CD4-positive, alpha-beta T cell (primary cell): ENCODE measurements at regions not wholly inside any gene's neighbourhood (a gene's known extent, or its start where the extent isn't known, plus 50 kb on each side); places are given as distances from the start of the nearest gene placed in this dataset.

Experiments
- ATAC-seq: fragments of 200-7000 bp; cut with Tn5 transposase; one replicate; pipeline ENCODE4 v1.10.0; 2022; ENCODE audit warnings: mild to moderate bottlenecking; ENCODE audit not compliant: poor library complexity
- CTCF ChIA-PET: fragments of 350-600 bp; sonication (Branson Sonifier 250); formaldehyde crosslinking; loops from one replicate; lab custom pipeline; 2021; ENCODE audit warnings: antibody characterized with exemption, inconsistent platforms; lab: Charles Lee
- POLR2A ChIA-PET: fragments of 350-600 bp; sonication (Branson Sonifier 250); formaldehyde crosslinking; loops from one replicate; lab custom pipeline; 2021; ENCODE audit warnings: antibody characterized with exemption, inconsistent platforms; lab: Charles Lee
- DNase-seq, 14 experiments: peaks; one replicate each; pipeline ENCODE4 v3.0.0-alpha.2; 2013 to 2020; ENCODE audit warnings: mixed read lengths in 2 of 14
- H3K27ac ChIP-seq, 2 donors: one replicate each; pipeline versions ENCODE4 v1.5.1 to v1.7.0; 2013; ENCODE audit warnings: low read length in 2 of 2, low read depth in 1 of 2, mild to moderate bottlenecking in 1 of 2
- H3K27me3 ChIP-seq, 2 experiments: 1 replicate in 1 of 2; 2 replicates in 1 of 2; pipeline versions ENCODE4 v1.6.1 to v1.7.0; 2013; ENCODE audit warnings: low read length in 2 of 2, control low read depth in 1 of 2, mild to moderate bottlenecking in 1 of 2, moderate library complexity in 1 of 2; ENCODE audit not compliant: insufficient read depth in 2 of 2, control insufficient read depth in 1 of 2
- H3K36me3 ChIP-seq: one replicate; pipeline ENCODE4 v1.6.1; 2013; ENCODE audit warnings: low read length, control low read depth; ENCODE audit not compliant: insufficient read depth
- H3K4me1 ChIP-seq: one replicate; pipeline ENCODE4 v1.6.1; 2013; ENCODE audit warnings: low read length, control low read depth; ENCODE audit not compliant: insufficient read depth
- H3K4me3 ChIP-seq: one replicate; pipeline ENCODE4 v1.5.1; 2013; ENCODE audit warnings: mild to moderate bottlenecking, low read length, moderate library complexity
- H3K9me3 ChIP-seq, 2 experiments: 1 replicate in 1 of 2; 2 replicates in 1 of 2; pipeline versions ENCODE4 v1.6.1 to v1.7.0; 2013; ENCODE audit warnings: low read length in 2 of 2, mild to moderate bottlenecking in 2 of 2, control low read depth in 1 of 2, moderate library complexity in 1 of 2; ENCODE audit not compliant: control insufficient read depth in 1 of 2, insufficient read depth in 1 of 2
- H3K27ac Mint-ChIP-seq: one replicate; pipeline ENCODE4 v1.8.0; 2020; ENCODE audit warnings: mixed read lengths
- H3K27me3 Mint-ChIP-seq: one replicate; pipeline ENCODE4 v1.8.0; 2021; ENCODE audit warnings: mixed read lengths
- H3K36me3 Mint-ChIP-seq: one replicate; pipeline ENCODE4 v1.8.0; 2021; ENCODE audit warnings: low read depth, mixed read lengths
- H3K4me1 Mint-ChIP-seq: one replicate; pipeline ENCODE4 v1.8.0; 2021; ENCODE audit warnings: low read depth, mixed read lengths
- H3K4me3 Mint-ChIP-seq: one replicate; pipeline ENCODE4 v1.8.0; 2020; ENCODE audit warnings: mild to moderate bottlenecking, mixed read lengths
- H3K9me3 Mint-ChIP-seq: one replicate; pipeline ENCODE4 v1.8.0; 2020; ENCODE audit warnings: mixed read lengths
- CTCF ChIP-seq: fragments of 200-600 bp; IDR thresholded peaks from one replicate; pipeline ENCODE4 v1.8.0; 2022; ENCODE audit warnings: antibody characterized with exemption, mild to moderate bottlenecking
- intact Hi-C, 2 experiments: fragments of 100-400 bp; cut with DNase I in 1 of 2; cut with micrococcal nuclease in 1 of 2; formaldehyde crosslinking; loops; one replicate each; pipeline versions ENCODE4 v1.15.1 to v1.9.0; 2023 to 2025; cut with DNase I, micrococcal nuclease

GRCh38 chr4:8793571-8794160 lies 78.0 kb downstream of the HMX1 start:
- Mint-ChIP-seq H3K27me3 (no peaks in the 10 kb centered on the region), H3K4me3 (no peak overlapping the region), H3K4me1 (no peaks in the 10 kb centered on the region), H3K36me3 (no peaks in the 10 kb centered on the region), H3K27ac (no peak overlapping the region), H3K9me3 (no peaks in the 10 kb centered on the region)
- no peak for DNase-seq
- Histone ChIP-seq H3K9me3 (peaks cover 0 to 31% of the 10 kb centered on the region in 2 experiments), H3K4me3 (no peak overlapping the region), H3K4me1 (no peaks in the 10 kb centered on the region), H3K36me3 (no peaks in the 10 kb centered on the region), H3K27me3 (no peaks in the 10 kb centered on the region), H3K27ac (no peak overlapping the region)
- intact Hi-C loops = no loop called here
- ChIA-PET POLR2A (no interaction called here), CTCF (no interaction called here)
- no peak for TF ChIP-seq CTCF
- ATAC-seq = no peak

GRCh38 chr4:8792491-8792890 lies 79.1 kb downstream of the HMX1 start:
- POLR2A ChIA-PET = no interaction called here
- no peak for TF ChIP-seq CTCF
- no peak overlapping the region for H3K4me3 Mint-ChIP-seq

GRCh38 chr4:8791609-8792008 lies 80.0 kb downstream of the HMX1 start:
- no peak for TF ChIP-seq CTCF
- no peak overlapping the region for H3K27ac ChIP-seq
- Mint-ChIP-seq H3K9me3 (no peaks in the 10 kb centered on the region), H3K27ac (no peak overlapping the region), H3K27me3 (no peaks in the 10 kb centered on the region), H3K36me3 (no peaks in the 10 kb centered on the region), H3K4me1 (no peaks in the 10 kb centered on the region), H3K4me3 (no peak overlapping the region)
- H3K9me3 ChIP-seq = peaks cover 0 to 31% of the 10 kb centered on the region in 2 experiments
- POLR2A ChIA-PET = no interaction called here
- H3K4me1 ChIP-seq = no peaks in the 10 kb centered on the region
- intact Hi-C loops = no loop called here
- no peaks in the 10 kb centered on the region for H3K27me3 ChIP-seq
- DNase-seq = no peak
- no peak overlapping the region for H3K4me3 ChIP-seq
- ATAC-seq = no peak
- CTCF ChIA-PET = no interaction called here
- no peaks in the 10 kb centered on the region for H3K36me3 ChIP-seq

More at GRCh38 chr4:8792491-8792890, 79.1 kb downstream of the HMX1 start:
- no peak overlapping the region for H3K4me3 ChIP-seq
- peaks cover 0 to 31% of the 10 kb centered on the region in 2 experiments for H3K9me3 ChIP-seq
- H3K36me3 ChIP-seq = no peaks in the 10 kb centered on the region
- DNase-seq (no peak), ATAC-seq (no peak)
- Mint-ChIP-seq H3K4me1 (no peaks in the 10 kb centered on the region), H3K9me3 (no peaks in the 10 kb centered on the region), H3K36me3 (no peaks in the 10 kb centered on the region), H3K27ac (no peak overlapping the region), H3K27me3 (no peaks in the 10 kb centered on the region)
- intact Hi-C loops = no loop called here
- H3K27me3 ChIP-seq = no peaks in the 10 kb centered on the region
- no peak overlapping the region for H3K27ac ChIP-seq
- CTCF ChIA-PET = no interaction called here
- H3K4me1 ChIP-seq = no peaks in the 10 kb centered on the region
